Lung microvascular endothelial cell (primary cell): ENCODE measurements at regions not wholly inside any gene's neighbourhood (a gene's known extent, or its start where the extent isn't known, plus 50 kb on each side); places are given as distances from the start of the nearest gene placed in this dataset.

Experiments
- DNase-seq, 2 donors: peaks; one replicate each; pipeline versions ENCODE4 v3.0.0 to v3.0.0-alpha.2; 2010; ENCODE audit warnings: low read depth in 2 of 2

- DNase-seq = no peak
Measured at GRCh38 chr4:100084892-100085291, 105.4 kb downstream of the DDIT4L start.

- DNase-seq = no peak
Measured at GRCh38 chr4:100083289-100083688, 107.0 kb downstream of the DDIT4L start.

GRCh38 chr4:100082852-100083251, 107.4 kb downstream of the DDIT4L start:
- DNase-seq = no peak

- DNase-seq = no peak
Measured at GRCh38 chr4:100081491-100081890, 108.8 kb downstream of the DDIT4L start.

GRCh38 chr4:100079264-100079663, 111.0 kb downstream of the DDIT4L start:
- no peak for DNase-seq

- DNase-seq = no peak
Measured at GRCh38 chr4:100076753-100077152, 113.5 kb downstream of the DDIT4L start.

DNA sequence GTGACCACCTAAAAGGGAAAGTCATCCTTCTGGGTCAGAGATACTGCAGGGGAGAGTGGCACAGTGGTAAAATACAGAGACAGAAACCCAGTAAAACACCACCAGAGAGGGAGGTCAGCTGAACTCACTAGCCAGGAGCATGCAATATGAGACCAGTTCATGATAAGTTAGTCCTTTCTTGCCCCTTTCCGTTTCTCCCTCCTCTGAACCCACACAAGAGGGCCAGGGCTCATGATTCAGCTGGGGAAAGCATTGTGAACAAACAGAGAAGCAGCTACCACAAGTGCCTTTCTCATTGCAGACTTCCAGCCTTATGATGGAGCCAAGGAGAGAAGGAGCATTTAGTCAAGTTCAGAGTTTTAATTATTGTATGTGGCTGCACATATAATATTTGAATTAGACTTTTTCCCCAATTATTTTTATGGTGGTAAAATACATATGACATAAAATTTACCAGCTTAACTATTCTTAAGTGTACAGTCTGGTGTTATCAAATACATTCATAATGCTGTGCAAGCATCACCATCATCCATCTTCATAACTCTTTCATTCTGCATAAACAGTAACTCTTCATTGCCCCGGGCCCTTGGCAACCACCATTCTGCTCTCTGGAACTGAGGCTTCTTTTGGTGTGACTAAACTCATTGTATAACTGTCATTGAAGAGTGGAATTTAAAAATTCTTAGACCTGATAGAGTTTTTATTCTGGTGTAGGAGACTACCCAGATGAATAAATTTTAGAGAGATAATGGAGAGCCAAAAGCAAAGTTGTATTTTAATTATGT, 114.6 kb downstream of the DDIT4L start:
- no peak for DNase-seq

DNA sequence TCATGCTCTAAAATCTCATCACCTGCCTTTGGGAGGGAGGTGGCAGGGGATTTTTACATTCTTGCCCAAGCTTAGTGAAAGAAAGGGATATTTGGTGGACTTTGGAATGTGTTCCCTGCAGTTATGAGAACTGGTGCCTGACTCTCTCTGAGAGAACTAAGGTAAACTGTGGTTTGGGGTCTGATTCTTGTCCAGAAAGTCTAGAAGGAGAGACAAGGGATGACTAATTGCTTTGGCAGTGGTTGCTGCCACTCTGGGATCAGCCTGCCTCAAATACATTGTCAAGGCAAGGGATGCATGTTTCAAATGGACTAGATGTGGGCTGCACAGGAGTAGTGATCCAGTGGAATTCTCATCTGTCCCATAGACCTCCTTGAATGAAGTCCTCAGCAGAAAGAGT, 115.2 kb downstream of the DDIT4L start:
- no peak for DNase-seq

DNA sequence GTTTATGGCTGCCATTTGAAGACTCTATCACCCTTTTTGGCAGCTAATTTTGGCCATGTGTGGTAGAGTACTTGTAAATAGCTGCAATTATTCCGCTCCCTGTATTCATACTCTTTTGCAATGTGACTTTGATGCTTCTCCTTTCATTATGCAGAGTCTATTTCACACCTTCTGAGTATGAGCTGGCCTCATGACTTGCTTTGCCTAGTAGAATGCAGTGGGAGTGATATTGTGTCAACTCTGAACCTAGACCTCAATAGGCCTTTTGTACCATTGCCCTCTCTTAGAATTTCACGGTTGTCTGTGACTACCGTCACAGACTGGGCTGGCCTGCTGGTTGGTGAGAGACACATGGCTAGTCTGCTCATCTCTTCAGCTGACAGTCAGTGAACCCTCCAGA, 118.8 kb downstream of the DDIT4L start:
- no peak for DNase-seq

GRCh38 chr4:100070868-100071267, 119.4 kb downstream of the DDIT4L start:
- DNase-seq = no peak

DNA sequence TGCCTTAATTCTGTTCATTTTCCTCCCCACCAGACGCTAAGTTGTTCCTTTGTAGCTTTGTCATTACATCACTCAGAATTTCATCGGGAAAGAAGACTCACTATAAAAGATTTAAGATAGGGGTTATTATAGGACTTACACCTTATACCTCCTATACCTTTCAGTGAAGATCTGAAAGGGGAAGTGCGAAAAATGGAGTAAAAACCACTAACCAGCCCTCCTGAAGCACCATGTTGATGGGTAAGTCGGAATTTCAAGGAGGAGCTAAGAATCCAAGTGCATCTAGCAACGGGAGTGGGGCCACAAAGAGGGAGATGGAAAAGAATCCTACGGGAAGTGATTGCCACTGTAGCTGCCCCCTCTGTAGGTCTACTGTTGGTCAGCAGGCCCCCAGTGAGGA, 119.1 kb upstream of the H2AZ1 start:
- no peak for DNase-seq

- no peak for DNase-seq
Measured at GRCh38 chr4:100067255-100067654, 117.2 kb upstream of the H2AZ1 start.

DNA sequence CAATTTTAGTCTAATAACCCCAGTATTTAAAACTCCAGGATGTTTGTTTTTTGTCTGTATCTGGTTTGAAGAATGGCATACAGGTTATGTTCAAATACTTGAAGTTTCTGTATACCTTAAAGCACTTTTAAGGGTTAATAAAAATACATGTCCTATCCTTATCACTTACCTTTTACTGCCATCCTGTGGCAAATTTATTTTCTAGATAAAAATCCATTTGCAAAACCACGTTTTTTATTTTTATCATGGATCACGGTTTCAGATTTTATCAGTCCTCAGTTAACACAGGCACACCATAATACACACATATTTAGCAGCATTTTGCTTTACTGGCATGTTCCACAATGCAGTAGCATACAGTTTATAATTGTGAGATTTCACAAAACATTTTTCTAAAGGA, 113.3 kb upstream of the H2AZ1 start:
- no peak for DNase-seq

DNA sequence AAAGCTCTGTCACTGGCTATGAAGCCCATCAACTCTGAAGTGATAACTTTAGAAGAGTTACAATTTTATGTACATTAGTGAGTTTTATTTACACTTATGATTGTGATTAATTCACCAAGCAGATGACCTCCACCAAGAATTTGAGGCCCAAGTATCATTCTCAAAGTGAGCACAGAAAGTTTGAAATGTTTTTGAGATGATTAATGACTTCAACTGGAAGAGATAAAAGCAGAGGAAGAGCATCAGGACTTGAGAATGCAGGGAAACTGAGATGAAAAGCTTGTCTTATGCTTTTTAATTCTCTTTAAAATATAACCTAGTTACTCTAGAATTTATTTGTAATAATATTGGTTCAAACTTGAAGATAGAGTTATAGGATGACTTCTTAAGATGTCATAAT, 112.8 kb upstream of the H2AZ1 start:
- DNase-seq = no peak

DNA sequence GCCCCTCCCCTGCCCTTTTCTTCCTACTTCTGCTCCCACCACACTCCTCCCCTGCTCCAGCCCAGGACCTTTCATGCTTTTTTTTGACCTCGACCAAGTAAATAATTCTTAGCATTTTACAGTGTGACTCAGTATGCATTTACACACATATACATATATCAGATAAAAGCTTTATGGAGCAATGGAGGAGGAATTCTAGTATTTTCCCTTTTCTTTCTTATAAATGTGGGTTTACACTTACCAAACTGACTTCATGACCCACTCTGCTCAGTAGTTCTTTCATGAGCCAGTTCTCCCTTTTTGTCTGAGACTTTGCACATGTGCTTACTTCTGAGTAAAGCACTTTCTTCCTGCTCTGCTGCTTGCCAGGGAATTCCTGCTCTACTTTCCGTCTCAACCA, 111.8 kb upstream of the H2AZ1 start:
- no peak for DNase-seq

GRCh38 chr4:100060765-100061416, 110.8 kb upstream of the H2AZ1 start:
- no peak for DNase-seq

DNA sequence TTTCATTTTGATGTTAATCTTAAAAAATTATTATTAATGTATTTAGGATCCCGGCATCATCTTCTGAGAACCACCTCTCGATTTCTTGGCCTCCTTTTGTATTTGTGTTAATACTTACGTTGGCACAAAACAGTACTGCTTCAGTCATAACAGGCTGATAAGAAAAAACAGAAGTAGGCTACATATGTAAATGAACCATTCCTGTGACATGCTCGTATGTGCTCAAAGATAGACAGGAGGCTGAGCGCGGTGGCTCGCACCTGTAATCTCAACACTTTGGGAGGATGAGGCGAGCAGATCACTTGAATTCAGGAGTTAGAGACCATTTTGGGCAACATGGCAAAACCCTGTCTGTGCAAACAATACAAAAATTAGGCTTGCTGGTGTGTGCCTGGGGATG, 109.4 kb upstream of the H2AZ1 start:
- no peak for DNase-seq

GRCh38 chr4:100056701-100057100, 106.6 kb upstream of the H2AZ1 start:
- no peak for DNase-seq

DNA sequence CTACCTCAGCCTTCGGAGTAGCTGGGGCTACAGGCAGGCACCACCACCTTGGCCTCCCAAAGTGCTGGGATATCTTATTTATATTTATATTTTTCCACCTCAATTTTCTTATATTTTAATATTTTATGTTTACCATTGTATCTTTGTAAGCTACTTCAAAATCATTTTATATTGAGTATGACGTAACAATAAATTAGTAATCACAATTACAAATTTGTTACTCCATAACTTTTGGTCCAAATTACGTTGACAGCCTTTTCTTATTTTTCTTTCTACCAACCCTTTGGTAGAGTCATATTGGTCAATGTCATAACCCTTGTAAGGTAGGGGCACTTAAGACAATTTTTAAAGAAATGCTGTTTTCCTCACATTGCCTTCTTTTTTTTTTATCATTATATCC, 104.0 kb upstream of the H2AZ1 start:
- no peak for DNase-seq

GRCh38 chr4:100049872-100050271, 99.8 kb upstream of the H2AZ1 start:
- no peak for DNase-seq

GRCh38 chr4:100042711-100043110, 92.6 kb upstream of the H2AZ1 start:
- DNase-seq = no peak

DNA sequence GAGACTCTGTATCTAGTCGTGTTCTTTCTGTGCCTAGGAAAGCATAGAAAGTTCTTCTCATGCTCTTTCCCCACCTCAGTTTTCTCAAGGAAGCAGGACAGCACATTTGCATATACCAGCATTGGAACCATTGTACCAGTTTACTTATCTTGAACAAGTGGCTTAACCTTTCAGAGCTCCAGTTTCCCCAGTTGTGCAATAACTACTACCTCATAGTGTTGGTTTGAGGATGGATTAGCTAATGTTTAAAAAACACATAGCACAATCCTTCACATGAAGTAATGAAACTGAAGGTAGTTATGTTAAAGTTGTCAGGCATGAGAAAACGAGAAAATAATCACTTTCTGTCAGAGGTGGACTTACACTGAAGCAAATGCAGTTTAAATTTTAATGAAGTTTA, 92.2 kb upstream of the H2AZ1 start:
- no peak for DNase-seq

DNA sequence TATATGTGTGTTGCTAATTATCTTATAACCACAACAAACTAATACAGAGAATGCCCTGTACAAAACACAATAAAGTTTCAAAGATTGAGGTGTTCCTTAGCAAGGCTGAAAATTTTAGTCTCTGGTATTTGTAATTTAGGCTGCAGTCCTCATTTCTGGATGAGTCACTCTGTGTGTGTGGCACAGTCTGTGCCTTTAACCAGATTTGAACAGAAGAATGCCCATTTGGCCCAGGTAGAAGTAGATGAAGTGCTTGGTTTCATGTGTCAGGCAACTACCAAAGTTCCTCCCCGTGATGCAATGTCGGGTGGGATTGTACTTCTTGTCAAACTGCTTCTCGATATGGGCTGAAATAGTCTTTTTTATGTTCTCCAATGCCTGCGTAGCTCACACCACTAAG, 91.6 kb upstream of the H2AZ1 start:
- no peak for DNase-seq
